HG03108 (cell line): ENCODE measurements at regions not wholly inside any gene's neighbourhood (a gene's known extent, or its start where the extent isn't known, plus 50 kb on each side); places are given as distances from the start of the nearest gene placed in this dataset.
A peak's percentile ranks its signal among the peaks of the same experiment; 100 is the strongest.
"Not testable (repeated sequence)": the region's sequence is repeated elsewhere in the genome, so short reads cannot be mapped to it uniquely, and the experiment has no call there.

Source experiments
- ATAC-seq: cut with Tn5 transposase; IDR thresholded peaks from one replicate; pipeline ENCODE4 v1.9.1; 2021; ENCODE audit warnings: moderate library complexity; ENCODE audit not compliant: unreplicated experiment

GRCh38 chr1:194774535-194774934 lies 1588.1 kb upstream of the B3GALT2 start:
- no peak for ATAC-seq

- ATAC-seq, result no peak
These were observed 1569.0 kb upstream of the B3GALT2 start for GRCh38 chr1:194755241-194755994.

DNA sequence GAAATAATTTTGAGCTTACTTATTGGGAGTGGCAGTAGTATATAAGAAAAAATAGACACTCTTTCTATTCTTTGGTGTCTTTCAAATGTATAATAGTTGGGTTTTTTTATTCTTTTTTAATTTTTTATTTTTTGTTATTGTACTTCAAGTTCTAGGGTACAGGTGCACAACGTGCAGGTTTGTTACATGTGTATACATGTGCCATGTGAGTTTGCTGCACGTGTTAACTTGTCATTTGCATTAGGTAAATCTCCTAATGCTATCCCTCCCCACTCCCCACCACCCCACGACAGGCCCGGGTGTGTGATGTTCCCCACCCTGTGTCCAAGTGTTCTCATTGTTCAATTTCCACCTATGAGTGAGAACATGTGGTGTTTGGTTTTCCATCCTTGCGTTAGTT lies 1552.4 kb upstream of the B3GALT2 start:
- ATAC-seq, result not testable (repeated sequence)

- ATAC-seq, result no peak
These were observed 1548.6 kb upstream of the B3GALT2 start for GRCh38 chr1:194734970-194735369.

DNA sequence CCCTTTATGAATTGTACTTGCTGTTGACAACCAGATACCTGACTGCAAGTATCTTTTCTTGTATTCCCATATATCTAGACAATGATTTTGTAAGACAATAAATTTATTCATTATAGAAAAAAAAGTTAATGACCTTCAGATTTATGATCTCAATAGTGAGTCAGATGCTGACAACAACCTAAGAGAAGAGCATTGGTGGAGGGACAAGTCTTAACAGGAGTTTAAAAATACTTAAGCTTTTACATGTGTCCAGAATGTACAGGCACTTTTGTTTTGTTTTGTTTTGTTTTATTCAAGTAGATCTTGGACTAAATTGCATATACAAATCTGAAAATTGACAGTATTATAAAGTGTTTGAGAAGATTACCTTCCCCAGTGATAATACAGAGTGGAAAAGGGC lies 1544.6 kb upstream of the B3GALT2 start:
- ATAC-seq, result no peak

- no peak for ATAC-seq
These were observed 1543.9 kb upstream of the B3GALT2 start for GRCh38 chr1:194730304-194730703.

DNA sequence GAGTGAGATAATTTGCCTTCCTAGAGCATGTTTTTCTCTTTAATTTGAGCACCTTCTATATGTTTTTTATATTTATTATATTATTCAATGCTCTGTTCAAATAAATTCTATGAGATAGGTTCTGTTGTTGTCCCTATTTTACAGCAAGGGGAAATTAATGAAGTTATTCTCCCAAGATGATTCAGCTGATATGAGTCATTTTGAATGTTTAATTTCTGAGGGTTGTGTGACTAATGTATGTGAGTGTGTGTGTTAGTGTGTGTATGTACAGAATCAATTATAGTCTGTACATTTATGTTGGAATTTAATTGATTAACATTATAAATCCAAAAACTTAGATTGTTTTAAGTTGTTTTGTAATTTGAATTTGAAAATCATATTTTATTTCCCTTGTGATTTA lies 1536.7 kb upstream of the B3GALT2 start:
- ATAC-seq, result no peak

DNA sequence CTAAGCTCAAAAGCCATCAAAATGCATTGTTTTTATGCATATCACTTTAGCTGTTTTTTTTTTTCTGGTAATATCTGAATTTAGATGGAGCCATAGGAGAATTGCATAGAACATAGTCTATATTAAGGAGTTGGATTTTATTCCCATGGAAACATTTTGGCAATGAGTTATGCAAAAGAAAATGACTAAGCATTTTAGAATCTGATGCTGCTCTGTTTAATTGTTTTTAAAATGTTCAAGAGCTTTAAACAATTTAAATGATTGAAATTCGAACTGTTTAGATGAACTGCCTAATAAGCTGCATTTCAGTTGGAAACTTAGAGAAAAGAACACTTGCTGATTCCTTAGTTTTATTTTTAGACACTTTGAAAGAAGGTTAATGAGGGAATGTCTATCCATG lies 1531.5 kb upstream of the B3GALT2 start:
- ATAC-seq, result no peak

GRCh38 chr1:194717334-194717733 lies 1530.9 kb upstream of the B3GALT2 start:
- ATAC-seq, result no peak

DNA sequence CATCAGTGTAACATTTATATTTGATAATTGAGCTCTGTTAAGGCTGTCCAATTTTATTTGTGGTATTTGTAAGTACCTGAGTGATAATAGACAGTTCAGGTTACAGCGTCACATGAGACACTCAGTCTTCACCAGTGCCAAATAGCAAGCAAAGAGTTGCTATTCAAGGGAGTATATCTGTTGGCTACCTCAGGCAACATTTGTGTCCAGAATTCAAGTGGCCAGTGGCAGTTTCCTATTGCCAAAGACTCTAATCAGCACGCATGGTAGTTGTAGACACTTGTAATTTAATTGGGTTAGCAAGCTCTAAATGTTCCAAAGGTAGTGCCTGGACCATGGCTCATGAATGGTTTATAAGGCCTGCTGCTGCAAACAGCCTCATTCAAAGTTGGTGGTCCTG lies 1524.3 kb upstream of the B3GALT2 start:
- no peak for ATAC-seq

GRCh38 chr1:194709439-194709838 lies 1523.0 kb upstream of the B3GALT2 start:
- no peak for ATAC-seq

DNA sequence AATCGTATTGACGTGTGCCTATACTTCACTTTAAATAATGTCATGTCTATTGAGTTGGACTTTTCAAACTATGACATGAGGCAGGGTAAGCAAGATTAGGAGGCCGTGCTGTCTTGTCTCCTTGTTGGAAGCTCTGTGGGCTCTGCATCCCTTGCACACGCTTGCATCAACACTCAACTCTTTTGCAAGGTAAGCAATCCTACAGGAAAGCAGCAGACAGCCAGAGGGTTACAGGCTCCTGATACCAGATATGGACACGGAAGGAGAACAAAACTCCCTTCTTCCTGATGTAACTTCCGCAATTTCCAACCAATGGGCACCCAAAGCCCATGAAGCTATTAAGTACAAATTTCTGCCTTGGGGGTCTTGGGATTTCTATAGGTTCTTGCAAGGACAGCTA lies 1520.7 kb upstream of the B3GALT2 start:
- no peak for ATAC-seq

DNA sequence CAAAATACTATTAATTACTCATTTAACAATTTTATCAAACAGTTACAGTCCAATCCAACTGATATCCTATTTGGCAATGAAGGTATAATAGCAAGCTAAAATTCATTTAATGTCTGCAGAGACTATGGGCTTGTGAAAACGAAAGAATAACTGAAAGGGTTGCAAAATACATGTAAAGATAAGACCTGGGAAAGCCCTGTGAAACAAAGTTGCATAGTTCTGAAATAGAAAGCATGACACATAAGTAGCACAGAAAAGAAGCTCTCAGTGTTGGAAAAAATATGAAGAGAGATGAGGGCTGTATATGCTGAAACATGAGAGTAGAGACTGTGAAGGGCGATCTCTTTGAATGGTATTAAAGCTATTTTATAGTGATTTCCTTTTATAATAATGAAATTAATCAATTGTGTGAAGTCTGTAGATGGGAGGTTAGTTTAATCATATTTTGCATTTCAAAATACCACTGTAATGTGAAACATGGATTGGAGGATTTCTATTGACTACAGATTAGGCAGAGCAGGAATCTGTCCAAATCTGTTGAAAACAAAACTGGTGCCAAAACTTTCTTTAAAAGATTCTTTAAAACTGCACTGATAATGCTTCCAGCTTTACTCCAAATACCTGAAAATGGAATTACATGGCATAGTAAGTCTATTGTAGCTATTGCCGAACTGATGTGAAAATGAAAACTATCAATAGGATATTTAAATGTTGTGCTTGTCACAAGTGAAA lies 1518.9 kb upstream of the B3GALT2 start:
- ATAC-seq, result peak; percentile 54

- no peak for ATAC-seq
These were observed 1512.5 kb upstream of the B3GALT2 start for GRCh38 chr1:194698908-194699318.

DNA sequence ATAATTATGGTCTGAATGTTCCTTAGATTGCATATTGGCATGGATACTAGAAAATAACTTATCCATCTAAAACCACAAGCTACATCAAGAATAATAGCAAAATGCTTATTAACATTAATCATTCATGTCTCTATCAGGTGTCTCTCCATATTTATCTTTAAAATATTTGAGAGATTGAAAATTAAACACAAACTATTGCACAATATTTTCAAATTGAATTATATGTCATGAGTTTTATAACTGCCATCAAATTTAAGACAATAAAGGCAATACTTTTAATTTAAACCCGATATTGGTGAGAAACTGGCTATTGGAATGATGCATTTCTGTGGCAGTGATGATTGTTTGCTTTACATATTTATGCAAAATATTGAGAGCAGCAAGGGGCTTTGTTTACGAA lies 1506.8 kb upstream of the B3GALT2 start:
- no peak for ATAC-seq

- no peak for ATAC-seq
These were observed 1498.2 kb upstream of the B3GALT2 start for GRCh38 chr1:194684636-194685035.

DNA sequence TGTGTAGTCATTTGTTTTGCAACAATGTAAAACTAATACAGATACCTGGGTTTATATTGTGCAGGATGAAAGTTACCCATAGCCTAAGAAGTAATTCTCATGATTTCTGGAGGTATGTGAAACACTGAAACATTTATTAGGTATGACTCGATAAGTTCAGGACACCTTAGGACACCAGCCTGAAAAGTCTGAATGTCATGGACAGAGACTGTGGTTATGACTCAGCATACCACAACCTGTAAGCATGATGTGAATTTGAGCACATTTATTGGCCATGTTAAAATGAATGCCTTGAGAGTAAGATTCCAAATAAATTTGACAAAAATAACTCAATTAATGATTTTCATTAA lies 1471.7 kb upstream of the B3GALT2 start:
- ATAC-seq, result no peak

DNA sequence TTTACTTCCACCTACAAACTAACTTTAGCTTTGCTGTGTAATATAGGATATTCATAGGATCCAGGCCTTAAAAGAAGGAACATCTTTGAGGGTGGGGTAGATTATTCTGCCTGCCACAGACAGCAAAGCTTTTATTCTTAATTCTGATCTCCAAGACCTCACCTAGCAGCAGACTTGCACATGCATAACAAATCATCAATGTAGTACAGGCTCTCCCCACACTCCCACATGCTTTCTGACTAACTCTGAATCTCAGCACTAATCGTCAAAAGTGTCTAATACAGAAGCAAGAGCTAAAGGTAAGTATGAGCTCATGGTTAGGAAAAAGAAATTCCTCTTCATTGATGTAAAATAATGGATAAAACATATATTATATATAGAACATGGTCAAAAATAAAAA lies 1468.5 kb upstream of the B3GALT2 start:
- ATAC-seq, result no peak

GRCh38 chr1:194653385-194653784 lies 1467.0 kb upstream of the B3GALT2 start:
- ATAC-seq, result no peak

- no peak for ATAC-seq
These were observed 1460.7 kb upstream of the B3GALT2 start for GRCh38 chr1:194647118-194647517.

DNA sequence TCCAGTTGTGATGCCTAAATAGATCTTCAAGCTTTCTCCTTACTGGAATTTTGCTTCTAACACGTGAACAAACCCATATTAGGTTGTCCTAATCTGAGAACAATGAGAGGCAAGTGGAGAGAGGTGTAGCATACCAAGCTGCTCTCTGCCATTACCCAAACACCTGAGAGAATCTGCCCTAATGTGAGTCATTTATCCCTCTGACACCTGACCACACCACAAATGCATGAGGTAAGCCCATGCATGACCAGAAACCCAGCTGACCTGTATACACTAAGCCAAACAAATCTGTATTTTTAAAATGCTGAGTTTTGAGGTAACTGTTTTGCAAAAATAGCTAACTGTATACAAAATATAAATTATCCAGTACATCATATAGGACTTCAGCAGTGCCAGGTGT lies 1458.1 kb upstream of the B3GALT2 start:
- no peak for ATAC-seq

DNA sequence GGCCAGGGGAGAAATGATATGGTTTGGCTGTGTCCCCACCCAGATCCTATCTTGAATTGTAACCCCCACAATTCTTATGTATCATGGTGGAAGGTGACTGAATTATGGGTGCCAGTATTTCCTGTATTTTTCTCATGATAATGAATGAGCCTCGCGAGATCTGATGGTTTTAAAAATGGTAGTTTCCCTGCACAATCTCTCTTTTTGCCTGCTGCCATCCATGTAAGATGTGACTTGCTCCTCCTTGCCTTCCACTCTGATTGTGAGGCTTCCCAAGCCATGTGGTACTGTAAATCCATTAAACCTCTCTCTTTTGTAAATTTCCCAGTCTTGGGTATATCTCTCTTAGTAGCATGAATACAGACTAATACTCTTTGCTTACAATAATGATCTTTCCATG lies 1453.9 kb upstream of the B3GALT2 start:
- no peak for ATAC-seq

GRCh38 chr1:194629011-194629410 lies 1442.6 kb upstream of the B3GALT2 start:
- ATAC-seq, result no peak
